ENCODE measurements at regions not wholly inside any gene's neighbourhood (a gene's known extent, or its start where the extent isn't known, plus 50 kb on each side); places are given as distances from the start of the nearest gene placed in this dataset.

DNA sequence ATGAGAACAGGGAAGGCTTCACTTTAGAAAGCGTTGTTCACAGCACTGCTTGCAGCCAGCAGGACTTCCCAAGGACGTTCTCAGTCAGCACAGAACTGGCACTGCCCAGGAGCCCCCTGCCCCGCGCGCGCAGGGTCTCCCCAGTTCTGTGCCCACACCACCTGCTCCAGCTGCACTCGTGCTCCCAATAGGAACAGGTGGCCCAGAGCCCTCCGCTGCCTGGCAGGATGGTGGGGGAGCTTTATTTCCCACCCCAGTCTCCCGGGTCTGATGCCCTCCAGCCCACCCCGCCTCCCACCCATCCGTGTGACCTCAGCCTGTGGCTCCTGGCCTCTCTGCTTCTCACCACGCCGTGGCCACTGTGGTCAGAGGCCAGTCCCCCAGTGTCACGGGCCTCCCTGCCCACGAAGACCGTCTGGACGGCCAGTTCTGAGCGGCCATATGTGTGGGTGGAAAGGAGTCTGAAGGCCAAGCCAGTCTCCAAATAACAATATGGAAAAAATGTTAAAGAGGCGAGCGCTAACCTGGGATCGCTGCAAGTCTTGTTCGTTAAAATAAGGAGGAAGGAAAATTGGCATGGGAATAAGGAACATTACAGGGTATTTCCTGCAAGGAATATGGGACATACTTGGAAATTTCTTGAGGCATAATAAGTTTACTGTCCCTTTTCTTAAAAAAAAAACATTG, 54.6 kb upstream of the PCSK6 start:
- TF ChIP-seq, protein P1, sequence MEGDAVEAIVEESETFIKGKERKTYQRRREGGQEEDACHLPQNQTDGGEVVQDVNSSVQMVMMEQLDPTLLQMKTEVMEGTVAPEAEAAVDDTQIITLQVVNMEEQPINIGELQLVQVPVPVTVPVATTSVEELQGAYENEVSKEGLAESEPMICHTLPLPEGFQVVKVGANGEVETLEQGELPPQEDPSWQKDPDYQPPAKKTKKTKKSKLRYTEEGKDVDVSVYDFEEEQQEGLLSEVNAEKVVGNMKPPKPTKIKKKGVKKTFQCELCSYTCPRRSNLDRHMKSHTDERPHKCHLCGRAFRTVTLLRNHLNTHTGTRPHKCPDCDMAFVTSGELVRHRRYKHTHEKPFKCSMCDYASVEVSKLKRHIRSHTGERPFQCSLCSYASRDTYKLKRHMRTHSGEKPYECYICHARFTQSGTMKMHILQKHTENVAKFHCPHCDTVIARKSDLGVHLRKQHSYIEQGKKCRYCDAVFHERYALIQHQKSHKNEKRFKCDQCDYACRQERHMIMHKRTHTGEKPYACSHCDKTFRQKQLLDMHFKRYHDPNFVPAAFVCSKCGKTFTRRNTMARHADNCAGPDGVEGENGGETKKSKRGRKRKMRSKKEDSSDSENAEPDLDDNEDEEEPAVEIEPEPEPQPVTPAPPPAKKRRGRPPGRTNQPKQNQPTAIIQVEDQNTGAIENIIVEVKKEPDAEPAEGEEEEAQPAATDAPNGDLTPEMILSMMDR (IDR thresholded peaks at IDR 0.05 in 2 of 3, conservative IDR thresholded peaks at IDR 0.05 in 1 of 3; ENCODE audit: borderline replicate concordance in 1 of 3, insufficient read depth in 1 of 3, low read depth in 2 of 3, low read length in 2 of 3): no peak
- TF ChIP-seq MAX (IDR thresholded peaks at IDR 0.05): no peak
- no peak for TF ChIP-seq ZBTB33 (IDR thresholded peaks at IDR 0.05; ENCODE audit: extremely low read depth, insufficient replicate concordance, low read length)
- TF ChIP-seq POLR2A (IDR thresholded peaks at IDR 0.05; ENCODE audit: borderline replicate concordance, extremely low read depth, insufficient read depth, insufficient read length): no peak
- TF ChIP-seq ZNF274 (IDR thresholded peaks at IDR 0.05; ENCODE audit: low read depth, low read length): no peak
- no peak for TF ChIP-seq ELF1 (IDR thresholded peaks at IDR 0.05; ENCODE audit: borderline replicate concordance, low read depth)
- TF ChIP-seq ZFX (IDR thresholded peaks at IDR 0.05): no peak
- TF ChIP-seq SRF (IDR thresholded peaks at IDR 0.05; ENCODE audit: low read depth): no peak
- no peak for TF ChIP-seq POLR2AphosphoS5 (IDR thresholded peaks at IDR 0.05; ENCODE audit: low read depth, low read length)
- TF ChIP-seq YY1 (IDR thresholded peaks at IDR 0.05; ENCODE audit: extremely low read depth, insufficient replicate concordance, low read depth, low read length): no peak
- TF ChIP-seq, protein P2, sequence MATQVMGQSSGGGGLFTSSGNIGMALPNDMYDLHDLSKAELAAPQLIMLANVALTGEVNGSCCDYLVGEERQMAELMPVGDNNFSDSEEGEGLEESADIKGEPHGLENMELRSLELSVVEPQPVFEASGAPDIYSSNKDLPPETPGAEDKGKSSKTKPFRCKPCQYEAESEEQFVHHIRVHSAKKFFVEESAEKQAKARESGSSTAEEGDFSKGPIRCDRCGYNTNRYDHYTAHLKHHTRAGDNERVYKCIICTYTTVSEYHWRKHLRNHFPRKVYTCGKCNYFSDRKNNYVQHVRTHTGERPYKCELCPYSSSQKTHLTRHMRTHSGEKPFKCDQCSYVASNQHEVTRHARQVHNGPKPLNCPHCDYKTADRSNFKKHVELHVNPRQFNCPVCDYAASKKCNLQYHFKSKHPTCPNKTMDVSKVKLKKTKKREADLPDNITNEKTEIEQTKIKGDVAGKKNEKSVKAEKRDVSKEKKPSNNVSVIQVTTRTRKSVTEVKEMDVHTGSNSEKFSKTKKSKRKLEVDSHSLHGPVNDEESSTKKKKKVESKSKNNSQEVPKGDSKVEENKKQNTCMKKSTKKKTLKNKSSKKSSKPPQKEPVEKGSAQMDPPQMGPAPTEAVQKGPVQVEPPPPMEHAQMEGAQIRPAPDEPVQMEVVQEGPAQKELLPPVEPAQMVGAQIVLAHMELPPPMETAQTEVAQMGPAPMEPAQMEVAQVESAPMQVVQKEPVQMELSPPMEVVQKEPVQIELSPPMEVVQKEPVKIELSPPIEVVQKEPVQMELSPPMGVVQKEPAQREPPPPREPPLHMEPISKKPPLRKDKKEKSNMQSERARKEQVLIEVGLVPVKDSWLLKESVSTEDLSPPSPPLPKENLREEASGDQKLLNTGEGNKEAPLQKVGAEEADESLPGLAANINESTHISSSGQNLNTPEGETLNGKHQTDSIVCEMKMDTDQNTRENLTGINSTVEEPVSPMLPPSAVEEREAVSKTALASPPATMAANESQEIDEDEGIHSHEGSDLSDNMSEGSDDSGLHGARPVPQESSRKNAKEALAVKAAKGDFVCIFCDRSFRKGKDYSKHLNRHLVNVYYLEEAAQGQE (IDR thresholded peaks at IDR 0.05; ENCODE audit: low read depth): no peak

Measured in HCT116 (cell line).